Thyroid gland (tissue), 4 donors: ENCODE measurements at regions not wholly inside any gene's neighbourhood (a gene's known extent, or its start where the extent isn't known, plus 50 kb on each side); places are given as distances from the start of the nearest gene placed in this dataset.

Source experiments
- DNase-seq, 2 donors: peaks; one replicate each; pipeline ENCODE4 v3.0.0-alpha.2; 2019
- H3K27ac ChIP-seq, 3 donors: fragments of 200-600 bp; sonication (generic); 1 replicate in 2 of 3; 2 replicates in 1 of 3; pipeline ENCODE4 v1.5.1; 2016 to 2019; ENCODE audit warnings: mild to moderate bottlenecking in 1 of 3, moderate library complexity in 1 of 3
- H3K27me3 ChIP-seq: fragments of 200-600 bp; sonication (generic); one replicate; pipeline ENCODE4 v1.5.1; 2019
- H3K36me3 ChIP-seq, 2 donors: fragments of 200-600 bp; sonication (generic); one replicate each; pipeline ENCODE4 v1.5.1; 2016 to 2019
- H3K4me1 ChIP-seq, 2 donors: fragments of 200-600 bp; sonication (generic); one replicate each; pipeline ENCODE4 v1.5.1; 2017 to 2019
- H3K4me3 ChIP-seq, 3 donors: fragments of 200-600 bp; sonication (generic); replicated peaks in 1 of 3; 1 replicate in 2 of 3; 2 replicates in 1 of 3; pipeline ENCODE4 v1.5.1; 2016; ENCODE audit warnings: mild to moderate bottlenecking in 1 of 3
- H3K9me3 ChIP-seq: fragments of 200-600 bp; sonication (generic); one replicate; pipeline ENCODE4 v1.5.1; 2017
- CTCF ChIP-seq, 6 experiments: fragments of 200-600 bp in 3 of 6; fragments of 450-650 bp in 3 of 6; sonication (generic) in 3 of 6; IDR thresholded peaks; one replicate each; pipeline ENCODE4 v1.5.1; 2016 to 2019; ENCODE audit warnings: antibody characterized with exemption in 6 of 6, mild to moderate bottlenecking in 2 of 6, inconsistent platforms in 1 of 6, moderate library complexity in 1 of 6
- POLR2A ChIP-seq, 2 donors: fragments of 450-650 bp; IDR thresholded peaks; one replicate each; pipeline ENCODE4 v1.6.1; 2017; ENCODE audit warnings: antibody characterized with exemption in 2 of 2, mild to moderate bottlenecking in 2 of 2, moderate library complexity in 1 of 2
- WGBS, 2 donors: methylation state at CpG; one replicate each; pipeline ENCODE4 v1.1.5; 2017; 5-methylcytosine and 5-hydroxymethylcytosine counted together
- intact Hi-C: fragments of 100-400 bp; cut with DNase I; formaldehyde crosslinking; loops from one replicate; pipeline ENCODE4 v1.15.1; 2023

GRCh38 chr10:55227967-55228366 lies 426.9 kb upstream of the PCDH15 start:
- WGBS, 2 donors: 0 to 44% methylated on average over 1 of the region's 1 CpG
- intact Hi-C loops: no loop called here
- TF ChIP-seq CTCF (IDR thresholded peaks at IDR 0.05) (no peak), POLR2A (IDR thresholded peaks at IDR 0.05) (no peak)

DNA sequence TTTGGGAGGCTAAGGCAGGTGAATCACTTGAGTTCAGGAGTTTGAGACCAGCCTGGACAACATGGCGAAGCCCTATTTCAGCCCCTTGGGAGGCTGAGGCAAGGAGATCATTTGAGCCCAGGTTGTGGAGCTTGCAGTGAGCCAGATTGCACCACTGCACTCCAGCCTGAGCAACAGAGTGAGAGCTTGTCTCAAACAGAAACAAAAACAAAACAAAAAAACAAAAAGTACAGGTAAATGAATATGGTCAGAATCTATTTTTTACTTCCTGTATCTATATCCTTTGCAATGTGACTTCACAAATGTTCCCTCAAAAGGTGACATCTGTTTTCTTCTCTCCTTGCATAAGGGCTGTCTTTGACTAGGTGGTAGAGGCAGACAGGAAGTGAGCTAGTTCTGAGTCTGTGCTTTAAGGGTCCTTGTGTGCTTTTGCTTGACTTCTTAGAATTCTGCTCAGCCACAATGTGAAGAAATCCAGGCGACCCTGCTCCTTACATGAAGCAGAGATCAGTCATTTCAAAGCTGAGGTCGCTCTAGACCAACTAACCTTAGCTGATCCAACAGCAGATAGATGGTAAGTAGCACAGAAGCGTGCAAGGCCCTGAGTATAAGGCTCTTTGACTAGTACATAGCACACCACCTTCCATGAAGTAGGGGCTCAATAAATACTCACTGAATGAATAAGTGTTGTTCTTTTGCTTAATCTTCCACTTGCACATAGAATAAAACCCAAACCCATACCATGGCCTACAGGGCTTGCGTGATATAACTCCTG lies 423.2 kb upstream of the PCDH15 start:
- Histone ChIP-seq H3K4me1 (no peaks in the 10 kb centered on the region), H3K36me3 (no peaks in the 10 kb centered on the region), H3K9me3 (no peaks in the 10 kb centered on the region), H3K4me3 (no peak overlapping the region), H3K27me3 (no peaks in the 10 kb centered on the region), H3K27ac (no peak overlapping the region)
- 81 to 84% methylated on average over 5 of the region's 5 CpGs for WGBS, 2 donors
- no peak for DNase-seq
- intact Hi-C loops: no loop called here
- TF ChIP-seq POLR2A (IDR thresholded peaks at IDR 0.05): no peak
- TF ChIP-seq CTCF (IDR thresholded peaks at IDR 0.05): no peak

More at GRCh38 chr10:55227967-55228366, 426.9 kb upstream of the PCDH15 start:
- no peak overlapping the region for H3K4me3 ChIP-seq
- no peaks in the 10 kb centered on the region for H3K9me3 ChIP-seq
- H3K36me3 ChIP-seq: no peaks in the 10 kb centered on the region
- no peaks in the 10 kb centered on the region for H3K4me1 ChIP-seq
- H3K27me3 ChIP-seq: no peaks in the 10 kb centered on the region
- DNase-seq: no peak
- no peak overlapping the region for H3K27ac ChIP-seq

- WGBS, 2 donors: 82 to 94% methylated on average over 2 of the region's 2 CpGs
- intact Hi-C loops: no loop called here
- Histone ChIP-seq H3K9me3 (no peaks in the 10 kb centered on the region), H3K27me3 (no peaks in the 10 kb centered on the region), H3K4me3 (no peak overlapping the region), H3K27ac (no peak overlapping the region), H3K4me1 (no peaks in the 10 kb centered on the region), H3K36me3 (no peaks in the 10 kb centered on the region)
- TF ChIP-seq CTCF (IDR thresholded peaks at IDR 0.05) (no peak), POLR2A (IDR thresholded peaks at IDR 0.05) (no peak)
- no peak for DNase-seq
Observed at GRCh38 chr10:55223352-55223751, 422.3 kb upstream of the PCDH15 start.

DNA sequence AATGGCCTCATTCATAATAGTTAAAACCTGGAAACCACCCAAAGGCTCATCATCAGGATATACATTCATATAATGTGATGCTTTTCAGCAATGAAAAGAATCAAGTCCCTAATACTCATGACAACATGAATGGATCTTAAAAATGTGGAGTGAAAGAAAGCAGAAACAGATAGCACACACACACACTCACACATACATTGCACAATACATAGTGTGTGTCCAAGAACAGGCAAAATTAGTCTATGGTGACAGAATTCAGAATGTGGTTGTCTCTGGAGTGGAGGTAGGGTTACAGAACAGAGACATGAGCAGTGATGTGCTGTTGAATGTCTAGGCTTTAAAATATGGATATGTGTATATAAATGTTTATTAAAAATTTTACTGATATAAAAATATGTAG lies 419.9 kb upstream of the PCDH15 start:
- TF ChIP-seq POLR2A (IDR thresholded peaks at IDR 0.05) (no peak), CTCF (IDR thresholded peaks at IDR 0.05) (no peak)
- H3K4me3 ChIP-seq: no peak overlapping the region
- H3K36me3 ChIP-seq: no peaks in the 10 kb centered on the region
- H3K9me3 ChIP-seq: no peaks in the 10 kb centered on the region
- no peaks in the 10 kb centered on the region for H3K4me1 ChIP-seq
- no peaks in the 10 kb centered on the region for H3K27me3 ChIP-seq
- no peak overlapping the region for H3K27ac ChIP-seq
- intact Hi-C loops: no loop called here
- DNase-seq: no peak

- Histone ChIP-seq H3K4me3 (no peak overlapping the region), H3K27me3 (no peaks in the 10 kb centered on the region), H3K27ac (no peak overlapping the region), H3K4me1 (no peaks in the 10 kb centered on the region), H3K36me3 (no peaks in the 10 kb centered on the region), H3K9me3 (no peaks in the 10 kb centered on the region)
- intact Hi-C loops: no loop called here
- DNase-seq: no peak
- TF ChIP-seq CTCF (IDR thresholded peaks at IDR 0.05): no peak
- WGBS, 2 donors: 82 to 97% methylated on average over 1 of the region's 1 CpG
Observed at GRCh38 chr10:55215699-55216098, 414.7 kb upstream of the PCDH15 start.
